MCF 10A (cell line): ENCODE measurements at regions not wholly inside any gene's neighbourhood (a gene's known extent, or its start where the extent isn't known, plus 50 kb on each side); places are given as distances from the start of the nearest gene placed in this dataset.

ENCODE experiments used
- BruUV-seq: library from RNA; stranded (reverse); fragments of 400-500 nt; replicated peaks from 2 replicates; lab custom pipeline; 2021; lab: Mats Ljungman, UMichigan
- CTCF ChIA-PET: fragments of 300-600 bp; sonication (Branson Sonifier 250); formaldehyde crosslinking; extraction: SDS; loops from one replicate; lab custom pipeline; 2021; ENCODE audit warnings: antibody characterized with exemption, inconsistent platforms; lab: Yijun Ruan, JAX
- POLR2A ChIA-PET: fragments of 300-600, 350-650 bp; sonication (Branson Sonifier 250); formaldehyde crosslinking; extraction: SDS; loops from one replicate; lab custom pipeline; 2020; ENCODE audit warnings: antibody characterized with exemption, inconsistent platforms; lab: Yijun Ruan, JAX
- DNase-seq: peaks from one replicate; pipeline ENCODE4 v3.0.0-alpha.2; 2018; ENCODE audit not compliant: unreplicated experiment
- H3K27ac Mint-ChIP-seq: one replicate; pipeline ENCODE4 v1.8.0; 2022; ENCODE audit warnings: mild to moderate bottlenecking, low read depth, mixed read lengths; ENCODE audit not compliant: unreplicated experiment
- H3K27me3 Mint-ChIP-seq: one replicate; pipeline ENCODE4 v1.8.0; 2022; ENCODE audit warnings: mixed read lengths; ENCODE audit not compliant: insufficient read depth, unreplicated experiment
- H3K36me3 Mint-ChIP-seq: one replicate; pipeline ENCODE4 v1.8.0; 2022; ENCODE audit warnings: mild to moderate bottlenecking, moderate library complexity, mixed read lengths; ENCODE audit not compliant: insufficient read depth, unreplicated experiment
- H3K4me1 Mint-ChIP-seq: one replicate; pipeline ENCODE4 v1.8.0; 2022; ENCODE audit warnings: mixed read lengths; ENCODE audit not compliant: insufficient read depth, unreplicated experiment
- H3K4me3 Mint-ChIP-seq: one replicate; pipeline ENCODE4 v1.8.0; 2022; ENCODE audit warnings: mild to moderate bottlenecking, moderate library complexity, mixed read lengths; ENCODE audit not compliant: unreplicated experiment
- H3K9me3 Mint-ChIP-seq: one replicate; pipeline ENCODE4 v1.8.0; 2022; ENCODE audit warnings: mixed read lengths; ENCODE audit not compliant: unreplicated experiment
- CTCF ChIP-seq: fragments of 200-600 bp; IDR thresholded peaks from one replicate; pipeline ENCODE4 v1.8.0; 2022; ENCODE audit warnings: antibody characterized with exemption, mild to moderate bottlenecking; ENCODE audit not compliant: unreplicated experiment
- intact Hi-C: fragments of 100-400 bp; cut with micrococcal nuclease; formaldehyde crosslinking; loops from 2 replicates; pipeline ENCODE4 v1.14.1; 2022

- TF ChIP-seq CTCF = no peak
- Mint-ChIP-seq H3K4me3 (no peak overlapping the region), H3K27ac (no peak overlapping the region), H3K4me1 (no peaks in the 10 kb centered on the region), H3K36me3 (no peaks in the 10 kb centered on the region), H3K27me3 (peaks cover 40% of the 10 kb centered on the region), H3K9me3 (no peaks in the 10 kb centered on the region)
- intact Hi-C loops = no loop called here
- no TSS peak for BruUV-seq
- ChIA-PET POLR2A (no interaction called here), CTCF (interaction anchor here (0.9 kb wide), 1 partner anchor 8 kb away, joined by 7 read pairs; no protein-coding TSS in a partner anchor)
- DNase-seq = no peak
These were observed 139.2 kb downstream of the TEX36 start for GRCh38 chr10:125543796-125544195.

- TF ChIP-seq CTCF = no peak
- intact Hi-C loops = no loop called here
- no peak overlapping the region for H3K27ac Mint-ChIP-seq
- peak; percentile 72 for DNase-seq
- peaks cover 48% of the 10 kb centered on the region for H3K27me3 Mint-ChIP-seq
- H3K36me3 Mint-ChIP-seq = no peaks in the 10 kb centered on the region
- H3K9me3 Mint-ChIP-seq = no peaks in the 10 kb centered on the region
- H3K4me3 Mint-ChIP-seq = no peak overlapping the region
- no TSS peak for BruUV-seq
- H3K4me1 Mint-ChIP-seq = no peaks in the 10 kb centered on the region
- POLR2A ChIA-PET = interaction anchor here (0.6 to 0.9 kb wide), 3 partner anchors 38 to 350 kb away, joined by 3 to 5 read pairs (median 3); no protein-coding TSS in a partner anchor
- CTCF ChIA-PET = interaction anchor here (1.1 kb wide), 1 partner anchor 20 kb away, joined by 3 read pairs; no protein-coding TSS in a partner anchor
These were observed 143.8 kb downstream of the TEX36 start for GRCh38 chr10:125538947-125539731.

GRCh38 chr10:125536236-125536635, 146.7 kb downstream of the TEX36 start:
- intact Hi-C loops = no loop called here
- Mint-ChIP-seq H3K36me3 (no peaks in the 10 kb centered on the region), H3K4me3 (no peak overlapping the region), H3K27me3 (peaks cover 47% of the 10 kb centered on the region), H3K27ac (no peak overlapping the region), H3K9me3 (no peaks in the 10 kb centered on the region), H3K4me1 (no peaks in the 10 kb centered on the region)
- no peak for DNase-seq
- BruUV-seq = no TSS peak
- ChIA-PET CTCF (interaction anchor here (0.8 kb wide), 1 partner anchor 8 kb away, joined by 7 read pairs; no protein-coding TSS in a partner anchor), POLR2A (no interaction called here)
- TF ChIP-seq CTCF = no peak

GRCh38 chr10:125535559-125535958, 147.4 kb downstream of the TEX36 start:
- no peaks in the 10 kb centered on the region for H3K36me3 Mint-ChIP-seq
- H3K9me3 Mint-ChIP-seq = no peaks in the 10 kb centered on the region
- TF ChIP-seq CTCF = no peak
- DNase-seq = no peak
- intact Hi-C loops = no loop called here
- CTCF ChIA-PET = interaction anchor here (0.6 to 0.8 kb wide), 2 partner anchors 9 to 147 kb away, joined by 3 to 7 read pairs; partner anchors contain the start of gene TEX36
- BruUV-seq = no TSS peak
- H3K27me3 Mint-ChIP-seq = peaks cover 54% of the 10 kb centered on the region
- no peaks in the 10 kb centered on the region for H3K4me1 Mint-ChIP-seq
- POLR2A ChIA-PET = no interaction called here
- no peak overlapping the region for H3K4me3 Mint-ChIP-seq
- H3K27ac Mint-ChIP-seq = no peak overlapping the region
